GM19438 (cell line): ENCODE measurements at regions not wholly inside any gene's neighbourhood (a gene's known extent, or its start where the extent isn't known, plus 50 kb on each side); places are given as distances from the start of the nearest gene placed in this dataset.
"Not testable (repeated sequence)": the region's sequence is repeated elsewhere in the genome, so short reads cannot be mapped to it uniquely, and the experiment has no call there.

ENCODE experiments used
- ATAC-seq: cut with Tn5 transposase; IDR thresholded peaks from one replicate; pipeline ENCODE4 v1.9.1; 2021; ENCODE audit warnings: low read depth; ENCODE audit not compliant: unreplicated experiment

DNA sequence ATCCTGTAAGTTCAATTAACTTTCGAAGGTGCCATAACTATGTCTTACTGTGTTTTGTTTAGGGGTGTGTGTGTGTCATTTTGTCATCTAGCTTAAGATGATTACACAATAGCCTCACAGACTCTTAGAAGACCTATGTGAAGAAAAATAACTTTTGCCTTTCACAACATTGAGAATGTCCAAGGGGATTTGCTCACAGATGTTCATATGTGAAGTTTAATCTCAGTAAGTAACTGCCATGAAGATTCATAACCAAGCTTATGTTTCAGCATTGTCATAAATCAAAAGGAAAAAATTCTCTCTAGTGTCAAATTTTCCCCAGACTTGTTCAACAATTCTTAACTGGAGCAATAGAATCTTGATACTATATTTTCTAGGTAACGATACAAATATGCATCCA is 226.1 kb upstream of the PRKD1 start:
- ATAC-seq = no peak

DNA sequence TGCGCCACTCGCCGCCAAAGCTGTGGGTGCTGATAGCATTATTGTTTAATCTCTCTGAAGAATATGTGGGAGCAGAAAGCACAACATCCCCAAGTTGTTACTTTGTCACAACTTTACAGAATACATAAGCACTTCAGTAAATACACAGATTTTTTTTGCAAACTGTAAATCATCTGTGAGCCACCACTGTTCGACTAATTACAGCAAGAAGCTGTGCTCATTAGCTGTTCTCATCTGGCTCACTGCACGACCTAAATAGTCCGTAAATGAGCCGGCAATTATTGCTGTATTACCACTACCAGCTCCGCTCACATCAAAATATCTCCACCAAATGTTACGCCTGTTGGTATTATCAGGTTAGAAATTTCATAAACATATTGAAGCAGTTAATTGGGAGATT is 228.9 kb upstream of the PRKD1 start:
- no peak for ATAC-seq

DNA sequence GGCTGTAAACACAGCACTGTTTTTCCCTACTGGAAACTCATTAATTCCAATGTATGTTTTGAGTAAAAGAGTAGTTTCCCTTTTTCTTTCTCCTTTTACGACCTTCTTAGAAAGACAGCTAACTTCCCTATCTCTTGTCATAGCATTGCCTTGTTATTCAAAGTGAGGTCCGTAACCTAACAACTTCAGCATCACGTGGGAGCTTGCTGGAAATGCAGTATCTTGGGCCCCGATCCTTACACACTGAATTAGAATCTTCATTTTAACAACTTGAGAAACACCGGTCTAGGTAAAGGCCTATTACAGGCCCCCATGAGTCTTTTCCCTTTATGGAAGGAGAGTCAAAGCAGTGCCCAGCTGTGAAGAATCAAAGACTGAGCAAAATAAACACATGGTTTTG is 230.7 kb upstream of the PRKD1 start:
- no peak for ATAC-seq

DNA sequence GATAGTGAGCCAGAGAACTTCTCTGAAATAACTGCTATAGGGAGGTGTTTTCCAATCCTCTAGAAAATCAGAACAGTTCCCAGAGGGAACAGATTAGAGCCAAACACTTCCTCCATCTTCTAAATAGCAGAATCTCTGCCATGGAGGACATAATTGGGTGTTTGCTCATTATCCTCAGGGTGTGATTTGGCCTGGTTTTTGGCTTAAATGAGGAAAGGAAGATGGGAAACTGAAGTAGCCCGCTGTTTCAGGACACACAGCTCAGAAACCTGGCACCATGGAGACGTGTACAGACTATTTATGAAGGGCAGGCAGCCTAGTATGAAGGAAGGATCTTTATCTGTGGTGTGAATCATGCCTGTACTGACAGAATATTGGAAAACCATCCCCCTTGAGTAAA is 231.7 kb upstream of the PRKD1 start:
- no peak for ATAC-seq

DNA sequence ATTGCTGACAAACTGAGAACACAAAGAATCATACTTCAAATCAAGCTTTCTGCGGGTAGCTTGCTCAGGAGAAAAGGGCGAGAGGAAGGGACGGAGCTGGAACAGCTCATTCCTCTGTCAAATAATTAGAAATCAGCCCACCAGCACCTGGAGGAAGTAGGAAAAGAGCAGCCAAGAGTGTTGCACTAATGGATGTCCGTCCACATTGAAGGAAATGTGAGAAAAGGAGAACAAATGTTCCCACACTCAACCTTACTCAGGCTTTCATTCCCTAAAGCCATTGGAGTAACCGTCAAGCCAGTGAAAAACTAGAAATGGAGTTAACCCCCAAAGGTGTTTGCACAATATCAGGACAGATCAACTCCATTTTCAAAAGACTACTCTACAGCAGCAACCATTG is 233.0 kb upstream of the PRKD1 start:
- no peak for ATAC-seq

DNA sequence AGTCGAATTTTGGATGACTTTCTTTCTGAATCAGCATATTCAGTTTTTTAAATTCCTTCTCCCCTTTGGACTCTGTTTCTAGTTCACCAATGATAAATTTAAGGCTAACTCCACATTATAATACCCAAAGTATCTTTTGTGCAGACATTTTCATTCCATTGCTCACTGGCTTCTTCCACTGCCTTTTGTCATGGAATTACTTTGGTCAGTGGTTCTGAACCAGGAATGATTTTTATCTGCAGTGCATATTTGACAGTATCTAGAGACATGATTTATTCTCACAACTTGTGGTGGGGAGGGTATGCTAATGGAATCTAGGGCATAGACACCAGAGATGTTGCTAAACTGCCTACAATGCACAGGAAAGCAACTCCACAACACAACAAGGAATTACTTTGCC is 234.4 kb upstream of the PRKD1 start:
- no peak for ATAC-seq

DNA sequence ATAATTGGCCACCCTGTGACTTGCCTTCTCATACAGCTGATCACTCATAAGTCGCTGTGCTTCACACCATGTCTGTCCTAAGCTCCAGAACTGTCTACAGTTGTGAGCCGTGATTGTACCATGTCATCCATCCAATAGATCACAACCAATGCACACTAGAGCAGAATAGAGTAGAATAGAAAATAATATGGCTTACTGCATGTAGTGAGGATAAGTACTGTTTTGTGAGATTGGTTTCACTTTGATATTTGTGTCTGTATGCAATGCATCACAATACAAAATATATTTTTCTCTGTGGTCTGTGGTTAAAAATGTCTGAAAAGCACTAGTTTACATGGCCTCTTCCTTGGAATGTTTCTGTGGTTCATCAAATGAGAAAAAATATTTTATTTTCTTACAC is 237.6 kb upstream of the PRKD1 start:
- no peak for ATAC-seq

DNA sequence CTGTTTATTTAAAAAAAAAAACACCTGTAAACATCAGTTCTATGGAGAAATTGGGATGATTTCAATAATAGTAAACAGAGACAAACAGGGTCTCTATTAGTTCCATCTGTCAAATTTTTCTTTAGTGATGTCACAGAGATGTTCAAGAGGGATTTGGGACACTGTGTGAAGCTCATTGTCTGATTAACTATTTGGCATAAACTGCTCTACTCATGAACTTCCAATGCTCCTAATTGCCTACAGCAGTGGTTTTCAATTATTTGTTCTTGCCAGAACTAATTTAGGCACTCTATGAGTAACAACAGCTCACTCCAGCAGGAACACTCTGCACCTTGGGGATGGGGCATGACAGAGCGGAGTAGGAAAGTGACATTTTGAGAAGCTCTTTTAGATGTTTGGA is 250.1 kb upstream of the PRKD1 start:
- no peak for ATAC-seq

DNA sequence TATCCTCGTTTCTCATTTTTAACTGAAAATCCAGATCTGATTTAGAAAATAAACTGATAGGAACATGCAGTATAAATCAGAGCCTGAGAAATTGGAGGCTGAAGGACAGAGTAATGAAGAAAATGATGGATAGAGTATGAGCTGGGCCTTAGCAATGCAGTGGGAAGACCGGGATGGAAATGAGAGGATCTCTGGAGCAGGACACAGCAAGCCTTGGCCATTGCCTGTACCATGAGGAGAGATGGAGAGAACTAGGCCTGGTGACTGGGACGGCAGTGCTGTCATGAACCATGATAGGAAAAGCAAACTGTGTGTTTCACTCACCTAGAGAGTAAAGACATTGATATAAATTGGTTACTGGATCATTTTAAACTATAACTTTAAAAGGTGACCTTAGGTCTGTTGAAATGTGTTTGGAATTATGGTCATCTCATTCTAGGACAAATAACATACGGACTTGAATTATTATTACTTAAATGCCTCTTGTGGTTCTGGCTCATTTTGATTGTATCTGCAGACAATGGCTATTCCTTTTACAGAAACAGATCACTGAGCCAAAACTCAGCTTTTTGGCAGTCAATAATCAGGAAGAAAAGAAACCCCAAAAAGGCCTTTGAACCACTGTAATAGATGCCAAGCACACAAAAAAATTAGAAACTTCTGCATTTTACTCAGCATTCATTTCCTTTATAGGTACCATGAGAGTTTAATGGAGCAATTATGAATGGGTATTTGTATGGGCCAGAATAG is 251.9 kb upstream of the PRKD1 start:
- no peak for ATAC-seq

DNA sequence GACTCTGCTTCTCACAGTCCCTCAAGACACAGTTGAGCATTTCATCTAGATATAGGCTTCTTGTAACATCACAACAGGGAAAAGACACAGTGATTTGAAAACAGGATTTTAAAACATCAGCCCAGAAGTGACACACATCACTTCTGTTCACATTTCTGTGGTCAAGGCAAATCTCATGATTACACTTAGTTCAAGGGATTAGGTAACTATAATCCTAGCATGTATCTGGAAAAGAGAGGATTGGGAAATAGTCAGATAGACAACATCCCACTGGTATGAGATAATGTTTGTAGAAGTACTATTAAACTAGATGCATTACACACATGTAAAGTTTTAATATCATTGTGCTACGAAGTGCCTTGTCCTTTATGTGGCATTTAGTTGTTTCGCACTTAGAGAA is 252.6 kb upstream of the PRKD1 start:
- ATAC-seq = no peak

DNA sequence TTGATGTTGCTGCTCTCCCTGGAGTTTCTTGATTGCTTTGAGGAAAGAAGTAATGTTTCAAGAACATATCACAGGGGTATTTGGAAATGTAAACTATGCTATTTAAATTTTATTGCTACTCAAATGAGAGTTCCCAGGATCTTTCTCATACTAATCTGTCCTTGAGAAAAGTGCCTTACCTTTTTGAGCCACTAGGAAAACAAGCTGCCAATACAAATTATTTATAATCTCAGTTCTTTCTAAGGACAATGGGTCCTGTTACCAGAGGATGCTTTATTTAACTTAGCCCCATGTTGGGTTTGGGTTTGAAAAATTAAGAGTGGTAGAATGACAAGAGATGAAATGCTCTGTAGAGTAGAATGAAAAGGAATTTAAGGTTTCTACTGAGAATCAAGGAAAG is 258.2 kb upstream of the PRKD1 start:
- no peak for ATAC-seq

DNA sequence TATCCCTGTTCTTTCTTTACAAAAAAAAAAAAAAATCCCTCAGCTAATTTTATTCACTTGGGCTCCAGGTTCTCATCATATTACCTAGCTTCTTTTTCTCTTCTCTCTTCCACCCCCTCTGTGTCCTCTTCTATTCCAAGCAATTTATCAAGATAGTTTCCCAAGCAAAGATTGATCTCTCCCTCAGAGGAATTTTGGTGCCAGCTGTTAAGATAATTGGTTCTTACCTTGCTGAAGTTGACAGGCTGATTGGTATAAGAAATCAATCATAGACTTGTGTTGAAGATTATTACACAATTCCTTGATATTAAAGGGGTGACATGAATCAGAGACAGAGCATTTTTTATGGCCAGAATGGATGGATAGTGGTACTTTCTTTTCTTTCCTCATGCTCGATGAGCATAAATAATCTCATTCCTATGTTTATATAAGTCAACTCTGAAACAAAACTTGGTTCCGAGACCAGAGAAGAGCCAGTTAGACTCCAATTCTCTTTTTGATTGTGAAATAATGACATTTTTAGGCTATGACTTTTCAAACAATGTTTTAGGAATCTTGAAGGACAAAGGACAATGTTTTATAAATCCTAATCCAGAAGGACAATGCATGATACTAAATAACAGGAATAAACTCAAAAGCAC is 264.1 kb upstream of the PRKD1 start:
- no peak for ATAC-seq

DNA sequence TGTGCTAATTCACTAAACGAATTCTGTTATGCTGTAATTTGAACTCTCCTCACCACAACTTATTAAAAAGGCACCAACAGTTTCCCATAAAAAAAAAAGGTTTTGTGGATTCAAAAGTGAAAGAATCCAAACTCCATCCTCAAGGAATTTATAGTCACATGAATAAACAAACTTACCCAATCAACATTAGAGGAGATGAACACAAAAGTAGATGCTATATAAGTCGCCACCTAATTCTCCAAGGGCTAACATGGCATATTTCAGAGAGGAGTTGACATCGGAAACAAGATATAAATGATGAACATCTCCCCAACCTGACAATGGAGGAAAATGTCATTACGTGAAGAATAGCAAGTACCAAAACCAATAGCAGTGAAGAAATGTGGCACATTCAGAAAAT is 265.5 kb upstream of the PRKD1 start:
- ATAC-seq = no peak

DNA sequence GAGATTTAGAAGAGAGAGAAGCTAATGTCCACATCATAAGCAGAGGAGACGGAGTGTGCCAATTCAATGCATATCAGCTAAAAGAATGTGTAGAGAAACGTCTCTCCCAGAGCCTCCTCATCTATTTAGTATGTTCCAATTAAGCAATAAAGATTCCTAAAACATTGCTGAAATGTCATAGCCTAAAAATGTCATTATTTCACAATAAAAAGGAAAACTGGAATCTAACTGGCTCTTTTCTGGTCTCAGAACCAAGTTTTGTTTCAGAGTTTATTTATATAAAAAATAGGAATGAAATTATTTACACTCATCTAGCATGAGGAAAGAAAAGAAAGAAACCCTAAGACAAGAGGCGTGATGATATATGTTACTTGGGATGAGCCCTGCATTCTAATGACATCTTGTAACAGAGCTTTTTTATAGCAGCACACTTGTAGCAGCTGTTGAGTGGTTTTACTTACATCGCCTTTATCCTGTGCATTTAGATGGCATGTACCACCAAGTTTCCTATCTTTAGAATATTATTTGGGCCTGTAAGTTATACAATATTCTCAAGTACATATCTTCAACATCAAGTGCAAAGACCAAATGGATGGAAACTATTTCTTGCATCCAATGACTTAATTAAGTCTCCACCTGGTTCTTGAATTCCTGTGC is 266.3 kb upstream of the PRKD1 start:
- no peak for ATAC-seq

DNA sequence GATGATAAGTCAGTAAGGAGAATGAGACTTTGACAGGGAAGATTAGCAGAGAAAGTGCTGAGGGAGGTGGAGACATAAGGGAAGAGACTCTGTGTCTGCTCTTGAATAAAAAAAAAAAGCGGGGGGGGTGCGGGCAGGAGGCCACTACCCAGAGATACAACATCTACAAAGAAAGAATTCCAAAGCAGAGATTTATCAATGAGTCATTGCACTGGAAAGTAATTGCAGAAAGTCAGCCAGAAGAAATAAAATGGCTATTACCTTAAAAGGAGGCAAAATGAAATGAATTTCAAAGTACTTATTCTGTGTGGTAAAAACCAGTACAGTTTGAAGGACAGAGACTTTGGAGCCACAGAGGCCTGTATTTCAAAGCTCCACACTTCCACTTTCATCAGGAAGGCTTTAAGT is 267.1 kb upstream of the PRKD1 start:
- no peak for ATAC-seq

DNA sequence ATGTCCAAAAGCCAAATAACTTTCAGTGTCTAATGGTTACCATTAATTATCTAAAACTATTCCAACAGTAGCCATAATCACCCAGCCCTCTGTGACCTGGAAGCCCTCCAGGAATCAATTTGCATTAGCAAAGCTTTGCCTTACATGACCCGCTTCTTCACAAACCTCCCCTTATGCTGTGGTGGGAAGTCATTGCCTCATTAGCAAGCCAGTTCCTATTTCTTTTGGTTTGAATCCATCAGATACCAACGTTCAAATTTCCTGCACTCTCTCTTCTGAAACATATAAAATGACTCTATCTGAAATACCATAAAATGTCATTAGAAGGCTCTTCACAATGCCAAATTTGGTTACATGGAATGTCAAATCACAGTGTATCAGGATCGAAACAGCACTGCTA is 268.3 kb upstream of the PRKD1 start:
- no peak for ATAC-seq

DNA sequence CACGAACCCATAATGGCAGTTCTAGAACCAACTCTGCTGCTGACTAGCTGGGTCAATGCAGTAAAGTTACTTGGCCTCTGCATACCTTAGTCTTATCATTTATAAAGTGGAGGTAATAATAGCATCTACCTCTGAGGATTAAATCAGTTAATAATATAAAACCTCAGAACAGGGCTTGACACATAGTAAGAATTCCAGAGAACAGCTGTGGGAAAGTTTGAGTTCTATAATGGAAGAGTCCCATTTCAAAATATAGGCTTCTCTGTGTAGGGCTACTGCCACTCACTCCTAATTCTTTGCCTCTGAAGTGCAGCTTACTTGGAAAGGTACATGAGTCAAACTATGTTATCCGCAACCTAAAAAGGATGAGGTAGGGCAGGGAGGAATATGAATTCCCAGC is 269.2 kb upstream of the PRKD1 start:
- ATAC-seq = no peak

DNA sequence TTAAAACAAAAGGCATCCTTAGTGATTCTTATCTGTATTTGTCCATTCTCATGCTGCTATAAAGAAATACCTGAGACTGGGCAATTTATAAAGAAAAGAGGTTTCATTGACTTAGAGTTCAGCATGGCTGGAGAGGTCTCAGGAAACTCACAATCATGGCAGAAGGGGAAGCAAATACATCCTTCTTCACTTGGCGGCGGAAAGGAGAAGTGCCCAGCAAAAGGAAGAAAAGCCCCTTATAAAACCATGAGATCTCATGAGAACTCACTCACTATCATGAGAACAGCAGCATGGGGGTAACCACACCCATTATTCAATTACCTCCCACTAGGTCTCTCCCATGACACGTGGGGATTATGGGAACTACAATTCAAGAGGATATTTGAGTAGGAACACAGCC is 271.1 kb upstream of the PRKD1 start:
- not testable (repeated sequence) for ATAC-seq

DNA sequence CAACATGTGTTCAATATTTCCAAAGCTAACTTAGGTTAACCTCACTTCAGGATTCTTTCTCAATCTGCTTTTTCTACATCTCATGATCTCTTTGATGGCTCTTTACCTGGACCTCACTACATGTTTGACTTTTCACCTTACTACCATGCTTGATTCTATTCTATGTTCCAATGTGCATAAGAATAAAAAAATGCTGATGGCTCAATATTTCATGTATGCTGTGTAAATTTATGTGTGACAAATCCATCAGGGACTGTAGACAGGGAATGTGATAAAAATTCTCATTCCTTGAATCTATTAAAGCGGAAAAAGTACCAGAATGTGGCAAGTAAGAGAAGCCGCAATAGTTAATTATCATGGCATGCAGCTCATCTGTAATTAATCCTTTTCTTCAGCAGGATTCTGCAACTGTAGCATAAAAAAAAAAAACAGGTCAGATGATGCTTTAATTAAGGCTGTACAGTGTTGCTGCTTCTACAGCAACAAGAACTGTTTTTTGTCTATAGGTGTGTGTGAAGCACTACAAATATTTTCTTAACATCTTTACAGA is 276.9 kb upstream of the PRKD1 start:
- no peak for ATAC-seq

DNA sequence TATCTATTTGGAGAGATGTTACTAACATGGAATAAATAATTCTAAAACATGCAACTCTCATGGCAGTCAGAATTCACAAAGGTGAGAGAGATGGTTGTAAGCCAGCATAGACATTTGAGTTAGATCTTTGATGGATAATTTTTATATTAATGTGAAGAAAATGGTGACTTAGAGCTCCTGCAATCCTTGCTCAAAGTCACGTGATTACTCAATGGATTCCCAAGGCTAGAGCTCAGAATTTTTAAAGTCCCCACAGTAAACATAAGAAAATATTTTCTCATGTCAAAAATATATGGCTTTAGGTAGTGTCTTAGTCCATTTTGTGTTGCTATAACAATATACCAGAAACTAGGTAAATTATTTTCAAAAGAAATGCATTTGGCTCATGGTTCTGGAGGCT is 281.5 kb upstream of the PRKD1 start:
- no peak for ATAC-seq

DNA sequence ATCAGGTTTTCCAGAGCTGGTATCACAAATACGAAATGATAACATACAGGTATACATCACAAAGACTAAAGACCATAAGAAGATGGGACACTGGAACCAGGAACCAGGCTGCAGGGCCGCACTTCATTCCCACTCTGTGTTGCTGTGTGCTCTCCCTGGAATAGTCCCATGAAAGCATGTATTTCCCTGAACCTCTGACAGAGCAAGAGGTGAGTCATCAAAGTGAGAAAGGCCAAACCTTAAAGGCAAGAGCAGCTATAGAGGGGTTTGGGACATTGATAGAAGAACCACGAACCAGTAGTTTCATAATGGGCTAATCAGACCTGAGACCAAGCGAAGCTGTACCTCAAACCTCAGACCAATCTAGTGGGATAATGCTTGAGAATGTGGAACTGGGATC is 283.0 kb upstream of the PRKD1 start:
- no peak for ATAC-seq

DNA sequence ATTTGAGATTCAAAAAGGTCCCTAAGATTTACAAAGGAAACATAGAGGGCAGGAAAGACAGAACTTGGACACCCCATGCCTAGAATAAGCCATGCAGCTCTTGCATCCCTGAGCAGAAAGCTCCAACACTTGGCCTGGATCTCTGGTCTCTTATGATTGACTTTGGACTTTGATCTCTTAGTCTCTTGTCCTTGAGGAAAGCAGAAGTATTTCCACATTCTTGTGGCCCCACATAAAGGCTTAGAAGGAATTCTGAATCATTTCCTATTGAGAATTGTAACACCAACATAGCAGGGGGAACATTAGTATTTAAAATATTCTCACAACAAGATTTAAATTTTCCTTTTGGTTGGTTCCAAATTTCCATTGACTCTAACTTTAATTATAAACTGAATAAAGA is 283.7 kb upstream of the PRKD1 start:
- ATAC-seq = no peak
